Chondrocyte (in vitro differentiated cells): ENCODE measurements at regions not wholly inside any gene's neighbourhood (a gene's known extent, or its start where the extent isn't known, plus 50 kb on each side); places are given as distances from the start of the nearest gene placed in this dataset.

ENCODE experiments used
- DNase-seq: peaks from one replicate; pipeline ENCODE4 v3.0.0; 2021; ENCODE audit warnings: mixed read lengths, low spot score
- H3K27ac Mint-ChIP-seq: one replicate; pipeline ENCODE4 v1.8.0; 2021; ENCODE audit warnings: mild to moderate bottlenecking, moderate library complexity, mixed read lengths; ENCODE audit not compliant: unreplicated experiment
- H3K27me3 Mint-ChIP-seq: 2 replicates; pipeline ENCODE4 v1.8.0; 2021; ENCODE audit warnings: low read depth, mixed read lengths
- H3K36me3 Mint-ChIP-seq: 2 replicates; pipeline ENCODE4 v1.8.0; 2021; ENCODE audit warnings: low read depth, mixed read lengths
- H3K4me1 Mint-ChIP-seq: 2 replicates; pipeline ENCODE4 v1.8.0; 2021; ENCODE audit warnings: low read depth, mild to moderate bottlenecking, mixed read lengths
- H3K4me3 Mint-ChIP-seq: one replicate; pipeline ENCODE4 v1.8.0; 2021; ENCODE audit warnings: mild to moderate bottlenecking, moderate library complexity, mixed read lengths; ENCODE audit not compliant: unreplicated experiment
- H3K9me3 Mint-ChIP-seq: 2 replicates; pipeline ENCODE4 v1.8.0; 2021; ENCODE audit warnings: low read depth, mixed read lengths
- CTCF ChIP-seq: fragments of 200-600 bp; sonication (generic); IDR thresholded peaks from 2 replicates; pipeline ENCODE4 v1.5.0; 2021; ENCODE audit warnings: antibody characterized with exemption, mild to moderate bottlenecking, moderate library complexity

DNA sequence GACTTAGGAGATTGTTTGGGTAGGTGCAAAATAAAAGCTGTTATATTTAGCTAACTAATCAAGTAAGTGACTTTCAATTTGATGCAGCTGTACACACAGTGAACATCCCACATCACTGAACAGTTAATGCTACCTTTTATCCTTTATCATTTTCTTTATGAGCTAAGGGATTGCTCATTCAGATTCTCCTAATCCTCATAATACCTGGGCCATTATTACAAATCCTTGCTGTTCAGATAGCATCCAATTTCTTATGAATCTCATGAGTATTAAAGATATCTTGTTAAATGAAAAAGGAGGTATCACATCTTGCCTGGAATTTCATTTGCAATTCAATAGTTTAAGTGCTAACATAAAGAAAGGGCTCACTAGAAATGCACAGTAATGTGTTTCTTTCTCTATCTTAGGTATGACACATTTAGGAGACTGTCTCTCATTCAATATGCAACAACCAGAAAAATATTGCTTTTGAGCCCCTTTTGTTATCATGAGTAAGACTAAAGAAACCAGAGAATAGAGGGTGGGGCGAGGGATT, 918.5 kb downstream of the CBLN2 start:
- no peak for TF ChIP-seq CTCF
- Mint-ChIP-seq H3K36me3 (no peaks in the 10 kb centered on the region), H3K4me1 (no peaks in the 10 kb centered on the region), H3K27me3 (no peaks in the 10 kb centered on the region), H3K9me3 (peaks cover 24% of the 10 kb centered on the region), H3K27ac (no peak overlapping the region), H3K4me3 (no peak overlapping the region)
- DNase-seq: no peak

GRCh38 chr18:71598374-71598773, 945.8 kb downstream of the CBLN2 start:
- no peaks in the 10 kb centered on the region for H3K4me1 Mint-ChIP-seq
- TF ChIP-seq CTCF: no peak
- H3K4me3 Mint-ChIP-seq: no peak overlapping the region
- H3K36me3 Mint-ChIP-seq: no peaks in the 10 kb centered on the region
- H3K27ac Mint-ChIP-seq: no peak overlapping the region
- no peaks in the 10 kb centered on the region for H3K27me3 Mint-ChIP-seq
- no peak for DNase-seq
- peaks cover 11% of the 10 kb centered on the region for H3K9me3 Mint-ChIP-seq

GRCh38 chr18:71597219-71597618, 946.9 kb downstream of the CBLN2 start:
- no peak overlapping the region for H3K27ac Mint-ChIP-seq

DNA sequence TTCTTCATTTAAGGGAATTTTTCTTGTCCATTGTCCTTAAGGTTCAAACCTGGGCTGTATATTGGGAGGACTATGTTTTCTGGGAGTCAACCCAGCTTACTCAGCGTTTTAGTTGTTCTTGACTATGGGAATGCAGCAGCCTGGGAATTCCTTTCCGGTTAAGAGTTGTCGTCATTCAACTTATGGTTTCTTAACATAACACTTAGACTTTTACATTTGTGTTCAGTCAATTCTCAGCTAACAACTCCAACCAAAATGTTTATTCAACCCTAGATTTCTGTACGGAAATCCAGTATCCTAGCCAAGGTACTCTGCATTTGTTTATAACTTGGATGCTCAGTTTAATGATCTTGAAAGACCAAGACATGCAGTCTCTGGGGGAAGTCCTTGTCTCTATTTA, 960.9 kb downstream of the CBLN2 start:
- Mint-ChIP-seq H3K27me3 (no peaks in the 10 kb centered on the region), H3K9me3 (peaks cover 12% of the 10 kb centered on the region), H3K36me3 (no peaks in the 10 kb centered on the region), H3K27ac (no peak overlapping the region), H3K4me1 (no peaks in the 10 kb centered on the region), H3K4me3 (no peak overlapping the region)
- no peak for DNase-seq
- TF ChIP-seq CTCF: no peak

More at GRCh38 chr18:71597219-71597618, 946.9 kb downstream of the CBLN2 start:
- no peaks in the 10 kb centered on the region for H3K27me3 Mint-ChIP-seq
- H3K4me1 Mint-ChIP-seq: no peaks in the 10 kb centered on the region
- peaks cover 9% of the 10 kb centered on the region for H3K9me3 Mint-ChIP-seq
- H3K4me3 Mint-ChIP-seq: no peak overlapping the region
- no peak for TF ChIP-seq CTCF
- H3K36me3 Mint-ChIP-seq: no peaks in the 10 kb centered on the region
- no peak for DNase-seq

- Mint-ChIP-seq H3K27ac (no peak overlapping the region), H3K9me3 (peaks cover 13% of the 10 kb centered on the region), H3K4me3 (no peak overlapping the region), H3K4me1 (no peaks in the 10 kb centered on the region), H3K36me3 (no peaks in the 10 kb centered on the region), H3K27me3 (no peaks in the 10 kb centered on the region)
- TF ChIP-seq CTCF: no peak
- no peak for DNase-seq
Observed at GRCh38 chr18:71554686-71555085, 989.5 kb downstream of the CBLN2 start.
